ENCODE measurements at regions not wholly inside any gene's neighbourhood (a gene's known extent, or its start where the extent isn't known, plus 50 kb on each side); places are given as distances from the start of the nearest gene placed in this dataset.

GRCh38 chr2:220174826-220175225, 547.4 kb downstream of the SLC4A3 start:
- DNase-seq (ENCODE audit: low read depth) = no peak
- Histone ChIP-seq H3K4me3 (ENCODE audit: low read depth, low read length) (no peak overlapping the region), H3K27me3 (ENCODE audit: control insufficient read depth, insufficient read depth, low read length) (no peaks in the 10 kb centered on the region), H3K36me3 (ENCODE audit: control insufficient read depth, insufficient read depth, low read length) (no peaks in the 10 kb centered on the region)
- TF ChIP-seq, protein P1, sequence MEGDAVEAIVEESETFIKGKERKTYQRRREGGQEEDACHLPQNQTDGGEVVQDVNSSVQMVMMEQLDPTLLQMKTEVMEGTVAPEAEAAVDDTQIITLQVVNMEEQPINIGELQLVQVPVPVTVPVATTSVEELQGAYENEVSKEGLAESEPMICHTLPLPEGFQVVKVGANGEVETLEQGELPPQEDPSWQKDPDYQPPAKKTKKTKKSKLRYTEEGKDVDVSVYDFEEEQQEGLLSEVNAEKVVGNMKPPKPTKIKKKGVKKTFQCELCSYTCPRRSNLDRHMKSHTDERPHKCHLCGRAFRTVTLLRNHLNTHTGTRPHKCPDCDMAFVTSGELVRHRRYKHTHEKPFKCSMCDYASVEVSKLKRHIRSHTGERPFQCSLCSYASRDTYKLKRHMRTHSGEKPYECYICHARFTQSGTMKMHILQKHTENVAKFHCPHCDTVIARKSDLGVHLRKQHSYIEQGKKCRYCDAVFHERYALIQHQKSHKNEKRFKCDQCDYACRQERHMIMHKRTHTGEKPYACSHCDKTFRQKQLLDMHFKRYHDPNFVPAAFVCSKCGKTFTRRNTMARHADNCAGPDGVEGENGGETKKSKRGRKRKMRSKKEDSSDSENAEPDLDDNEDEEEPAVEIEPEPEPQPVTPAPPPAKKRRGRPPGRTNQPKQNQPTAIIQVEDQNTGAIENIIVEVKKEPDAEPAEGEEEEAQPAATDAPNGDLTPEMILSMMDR (IDR thresholded peaks at IDR 0.05; ENCODE audit: insufficient read depth, low read length, poor library complexity, severe bottlenecking) = no peak

DNA sequence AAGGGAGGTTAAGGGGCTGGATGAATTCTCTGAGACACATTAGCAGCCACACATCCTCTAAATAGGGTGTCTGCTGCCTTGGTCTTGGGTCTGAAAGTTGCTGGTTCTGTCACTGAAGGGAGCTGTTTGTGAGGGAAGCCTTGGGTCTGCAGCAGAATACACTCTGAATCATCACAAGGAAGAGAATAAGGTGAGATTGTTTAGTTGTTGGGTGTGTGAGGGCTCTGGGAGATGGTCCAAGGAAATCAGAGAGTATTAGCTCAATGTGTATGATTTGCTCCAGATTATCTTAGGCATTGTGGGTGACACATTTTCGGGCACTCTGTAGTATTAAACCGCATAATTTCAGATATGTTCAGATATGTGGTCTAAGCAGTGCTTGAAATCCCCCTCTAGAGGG, 548.5 kb downstream of the SLC4A3 start:
- TF ChIP-seq, protein P1 (IDR thresholded peaks at IDR 0.05; ENCODE audit: insufficient read depth, low read length, poor library complexity, severe bottlenecking) = no peak
- no peak for DNase-seq (ENCODE audit: low read depth)
- Histone ChIP-seq H3K36me3 (ENCODE audit: control insufficient read depth, insufficient read depth, low read length) (no peaks in the 10 kb centered on the region), H3K4me3 (ENCODE audit: low read depth, low read length) (no peak overlapping the region), H3K27me3 (ENCODE audit: control insufficient read depth, insufficient read depth, low read length) (no peaks in the 10 kb centered on the region)

- Histone ChIP-seq H3K36me3 (ENCODE audit: control insufficient read depth, insufficient read depth, low read length) (no peaks in the 10 kb centered on the region), H3K27me3 (ENCODE audit: control insufficient read depth, insufficient read depth, low read length) (no peaks in the 10 kb centered on the region), H3K4me3 (ENCODE audit: low read depth, low read length) (no peak overlapping the region)
- DNase-seq (ENCODE audit: low read depth) = no peak
- TF ChIP-seq, protein P1 (IDR thresholded peaks at IDR 0.05; ENCODE audit: insufficient read depth, low read length, poor library complexity, severe bottlenecking) = no peak
Measured at GRCh38 chr2:220178991-220179695, 551.7 kb downstream of the SLC4A3 start.

- no peak for DNase-seq (ENCODE audit: low read depth)
- TF ChIP-seq, protein P1 (IDR thresholded peaks at IDR 0.05; ENCODE audit: insufficient read depth, low read length, poor library complexity, severe bottlenecking) = no peak
- no peaks in the 10 kb centered on the region for H3K36me3 ChIP-seq (ENCODE audit: control insufficient read depth, insufficient read depth, low read length)
- H3K27me3 ChIP-seq (ENCODE audit: control insufficient read depth, insufficient read depth, low read length) = no peaks in the 10 kb centered on the region
- no peak overlapping the region for H3K4me3 ChIP-seq (ENCODE audit: low read depth, low read length)
Measured at GRCh38 chr2:220181165-220181564, 553.7 kb downstream of the SLC4A3 start.

DNA sequence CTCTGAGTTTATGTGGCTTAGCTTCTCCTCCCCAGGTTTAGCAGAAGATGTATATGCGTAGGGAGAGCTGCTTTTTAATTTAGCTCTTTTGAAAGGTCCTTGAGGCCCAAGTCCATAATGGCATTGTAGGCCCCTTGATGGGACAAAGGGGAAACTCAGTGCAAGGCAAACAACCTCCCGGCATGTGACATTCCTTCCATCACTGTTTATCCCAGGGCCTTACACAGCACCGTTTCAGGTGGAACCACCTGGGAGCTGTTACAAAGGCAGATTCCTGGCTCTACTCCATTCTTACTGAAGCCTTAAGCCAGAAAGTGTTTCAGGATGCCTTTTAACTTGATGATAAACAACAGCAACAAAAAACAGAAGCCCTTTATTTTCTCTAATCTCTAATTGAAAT, 555.4 kb downstream of the SLC4A3 start:
- no peak overlapping the region for H3K4me3 ChIP-seq (ENCODE audit: low read depth, low read length)
- TF ChIP-seq, protein P1 (IDR thresholded peaks at IDR 0.05; ENCODE audit: insufficient read depth, low read length, poor library complexity, severe bottlenecking) = no peak
- no peak for DNase-seq (ENCODE audit: low read depth)
- no peaks in the 10 kb centered on the region for H3K36me3 ChIP-seq (ENCODE audit: control insufficient read depth, insufficient read depth, low read length)
- H3K27me3 ChIP-seq (ENCODE audit: control insufficient read depth, insufficient read depth, low read length) = no peaks in the 10 kb centered on the region

GRCh38 chr2:220185766-220186305, 558.4 kb downstream of the SLC4A3 start:
- no peak for DNase-seq (ENCODE audit: low read depth)
- Histone ChIP-seq H3K4me3 (ENCODE audit: low read depth, low read length) (no peak overlapping the region), H3K27me3 (ENCODE audit: control insufficient read depth, insufficient read depth, low read length) (no peaks in the 10 kb centered on the region), H3K36me3 (ENCODE audit: control insufficient read depth, insufficient read depth, low read length) (no peaks in the 10 kb centered on the region)
- TF ChIP-seq, protein P1 (IDR thresholded peaks at IDR 0.05; ENCODE audit: insufficient read depth, low read length, poor library complexity, severe bottlenecking) = no peak

Data from kidney epithelial cell (primary cell).